GM20000 (cell line): ENCODE measurements at regions not wholly inside any gene's neighbourhood (a gene's known extent, or its start where the extent isn't known, plus 50 kb on each side); places are given as distances from the start of the nearest gene placed in this dataset.
"Not testable (repeated sequence)": the region's sequence is repeated elsewhere in the genome, so short reads cannot be mapped to it uniquely, and the experiment has no call there.

Experiments used
- DNase-seq: peaks from one replicate; pipeline ENCODE4 v3.0.0; 2012; ENCODE audit warnings: low spot score
- CTCF ChIP-seq: IDR thresholded peaks from 2 replicates; pipeline ENCODE4 v1.5.1; 2012; ENCODE audit warnings: mild to moderate bottlenecking, control low read depth; ENCODE audit errors: extremely low read depth, missing control alignments

GRCh38 chr2:126952216-126952615 is 53.5 kb downstream of the TEX51 start:
- TF ChIP-seq CTCF, result no peak
- no peak for DNase-seq

- TF ChIP-seq CTCF, result no peak
- no peak for DNase-seq
These were observed 54.8 kb downstream of the TEX51 start for GRCh38 chr2:126953483-126953882.

GRCh38 chr2:126954831-126955230 is 56.1 kb downstream of the TEX51 start:
- no peak for TF ChIP-seq CTCF
- no peak for DNase-seq

- DNase-seq, result not testable (repeated sequence)
These were observed 58.1 kb downstream of the TEX51 start for GRCh38 chr2:126956773-126957172.

- no peak for TF ChIP-seq CTCF
- DNase-seq, result no peak
These were observed 64.7 kb downstream of the TEX51 start for GRCh38 chr2:126963390-126963789.

GRCh38 chr2:126966601-126967000 is 67.9 kb downstream of the TEX51 start:
- no peak for TF ChIP-seq CTCF
- no peak for DNase-seq

GRCh38 chr2:126970583-126970982 is 71.9 kb downstream of the TEX51 start:
- TF ChIP-seq CTCF, result no peak
- DNase-seq, result no peak

- no peak for DNase-seq
- TF ChIP-seq CTCF, result no peak
These were observed 72.4 kb downstream of the TEX51 start for GRCh38 chr2:126971162-126971480.
